GM12875 (cell line): ENCODE measurements at regions not wholly inside any gene's neighbourhood (a gene's known extent, or its start where the extent isn't known, plus 50 kb on each side); places are given as distances from the start of the nearest gene placed in this dataset.

Experiments used
- H3K4me3 ChIP-seq: one replicate; pipeline ENCODE4 v1.5.1; 2011; ENCODE audit warnings: low read depth, low read length, control low read depth
- CTCF ChIP-seq: IDR thresholded peaks from 2 replicates; pipeline ENCODE4 v1.5.1; 2011; ENCODE audit warnings: low read depth, mild to moderate bottlenecking, control low read depth, inconsistent platforms, low read length, moderate library complexity, borderline replicate concordance; ENCODE audit not compliant: insufficient read depth

GRCh38 chr3:144636833-144637232 lies 665.2 kb downstream of the DIPK2A start:
- H3K4me3 ChIP-seq, result no peak overlapping the region
- no peak for TF ChIP-seq CTCF

DNA sequence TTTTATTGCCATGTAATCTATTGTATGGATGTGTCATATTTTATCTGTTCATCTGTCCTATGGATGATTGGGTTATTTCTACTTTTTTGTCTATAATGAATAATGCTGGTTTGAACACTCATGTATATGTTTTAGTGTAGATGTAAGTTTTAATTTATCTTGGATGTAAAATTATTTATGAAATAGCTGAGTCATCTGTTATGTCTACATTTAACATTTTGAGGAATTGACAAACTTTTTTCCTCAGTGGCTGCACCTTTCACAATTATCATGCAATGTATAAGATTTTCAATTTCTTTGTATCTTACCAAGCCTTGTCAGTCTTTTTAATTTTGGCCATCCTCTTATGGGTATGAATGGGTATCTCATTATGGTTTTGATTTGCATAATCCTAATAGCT lies 666.4 kb downstream of the DIPK2A start:
- no peak overlapping the region for H3K4me3 ChIP-seq

DNA sequence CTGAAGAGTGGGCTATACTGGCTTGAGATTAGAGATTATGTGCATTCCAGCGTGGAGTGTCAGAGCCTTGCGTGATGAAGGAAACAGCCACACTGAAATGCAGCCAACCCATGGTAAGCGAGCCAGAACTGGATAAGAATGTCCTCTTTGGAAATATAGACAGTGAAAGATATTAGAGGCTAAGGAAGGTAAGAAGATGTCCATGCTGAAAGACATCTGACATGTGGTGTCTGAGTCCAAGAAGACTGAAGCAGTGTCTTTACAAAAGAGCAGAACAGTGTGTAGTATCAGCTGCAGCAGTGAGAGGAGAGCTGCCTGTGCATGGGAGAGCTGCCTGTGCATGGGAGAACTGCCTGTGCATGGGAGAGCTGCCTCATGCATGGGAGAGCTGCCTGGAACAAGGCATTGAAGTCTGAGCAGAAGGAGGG lies 672.2 kb downstream of the DIPK2A start:
- no peak overlapping the region for H3K4me3 ChIP-seq
- no peak for TF ChIP-seq CTCF

More for the DNA sequence above, 666.4 kb downstream of the DIPK2A start:
- no peak for TF ChIP-seq CTCF

- no peak for TF ChIP-seq CTCF
Observed at GRCh38 chr3:144645300-144645699, 673.7 kb downstream of the DIPK2A start.

GRCh38 chr3:144650380-144650779 lies 678.8 kb downstream of the DIPK2A start:
- TF ChIP-seq CTCF, result no peak
- H3K4me3 ChIP-seq, result no peak overlapping the region

More at GRCh38 chr3:144645300-144645699, 673.7 kb downstream of the DIPK2A start:
- no peak overlapping the region for H3K4me3 ChIP-seq

DNA sequence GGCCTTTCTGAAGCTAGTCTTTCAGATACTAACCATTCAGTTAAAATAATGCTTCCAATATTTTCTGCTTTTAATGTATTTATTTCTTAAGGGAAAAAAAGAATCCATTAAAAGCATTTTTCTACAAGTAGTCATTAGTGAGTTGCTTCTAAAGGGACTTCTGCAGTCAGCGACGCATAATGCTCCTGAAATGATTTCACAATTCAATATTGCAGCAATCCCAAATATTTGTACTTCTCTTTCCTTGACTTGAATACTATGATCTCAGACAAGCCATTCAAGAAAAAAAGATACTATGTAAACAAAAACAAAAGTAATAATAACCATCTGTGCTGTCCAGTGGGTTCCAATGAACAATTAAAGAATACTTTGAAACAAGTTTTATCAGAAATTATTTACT lies 681.0 kb downstream of the DIPK2A start:
- no peak for TF ChIP-seq CTCF
- H3K4me3 ChIP-seq, result no peak overlapping the region

DNA sequence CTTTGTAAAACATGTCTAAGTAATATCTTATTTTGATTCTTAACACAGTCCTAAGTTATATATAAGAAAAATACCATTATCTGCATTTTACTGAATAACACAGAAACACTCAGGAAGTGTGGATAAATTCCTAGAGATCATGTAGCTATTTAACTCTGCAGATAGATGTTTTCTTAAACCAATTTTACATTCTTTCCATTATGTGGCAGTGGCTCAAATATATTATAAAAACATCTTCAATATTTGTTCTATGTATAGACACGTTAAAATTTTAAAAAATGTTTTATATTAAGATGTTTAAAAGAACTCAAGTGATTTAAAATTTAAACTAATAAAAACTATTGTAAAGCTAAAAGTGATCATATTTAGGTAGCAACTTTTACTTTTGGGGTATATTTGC lies 683.8 kb downstream of the DIPK2A start:
- TF ChIP-seq CTCF, result no peak
- no peak overlapping the region for H3K4me3 ChIP-seq
